MCF 10A (cell line): ENCODE measurements at regions not wholly inside any gene's neighbourhood (a gene's known extent, or its start where the extent isn't known, plus 50 kb on each side); places are given as distances from the start of the nearest gene placed in this dataset.

ENCODE experiments used
- BruUV-seq: library from RNA; stranded (reverse); fragments of 400-500 nt; replicated peaks from 2 replicates; lab custom pipeline; 2021; lab: Mats Ljungman, UMichigan
- CTCF ChIA-PET: fragments of 300-600 bp; sonication (Branson Sonifier 250); formaldehyde crosslinking; extraction: SDS; loops from one replicate; lab custom pipeline; 2021; ENCODE audit warnings: antibody characterized with exemption, inconsistent platforms; lab: Yijun Ruan, JAX
- POLR2A ChIA-PET: fragments of 300-600, 350-650 bp; sonication (Branson Sonifier 250); formaldehyde crosslinking; extraction: SDS; loops from one replicate; lab custom pipeline; 2020; ENCODE audit warnings: antibody characterized with exemption, inconsistent platforms; lab: Yijun Ruan, JAX
- DNase-seq: peaks from one replicate; pipeline ENCODE4 v3.0.0-alpha.2; 2018; ENCODE audit not compliant: unreplicated experiment
- H3K27ac Mint-ChIP-seq: one replicate; pipeline ENCODE4 v1.8.0; 2022; ENCODE audit warnings: mild to moderate bottlenecking, low read depth, mixed read lengths; ENCODE audit not compliant: unreplicated experiment
- H3K27me3 Mint-ChIP-seq: one replicate; pipeline ENCODE4 v1.8.0; 2022; ENCODE audit warnings: mixed read lengths; ENCODE audit not compliant: insufficient read depth, unreplicated experiment
- H3K36me3 Mint-ChIP-seq: one replicate; pipeline ENCODE4 v1.8.0; 2022; ENCODE audit warnings: mild to moderate bottlenecking, moderate library complexity, mixed read lengths; ENCODE audit not compliant: insufficient read depth, unreplicated experiment
- H3K4me1 Mint-ChIP-seq: one replicate; pipeline ENCODE4 v1.8.0; 2022; ENCODE audit warnings: mixed read lengths; ENCODE audit not compliant: insufficient read depth, unreplicated experiment
- H3K4me3 Mint-ChIP-seq: one replicate; pipeline ENCODE4 v1.8.0; 2022; ENCODE audit warnings: mild to moderate bottlenecking, moderate library complexity, mixed read lengths; ENCODE audit not compliant: unreplicated experiment
- H3K9me3 Mint-ChIP-seq: one replicate; pipeline ENCODE4 v1.8.0; 2022; ENCODE audit warnings: mixed read lengths; ENCODE audit not compliant: unreplicated experiment
- intact Hi-C: fragments of 100-400 bp; cut with micrococcal nuclease; formaldehyde crosslinking; loops from 2 replicates; pipeline ENCODE4 v1.14.1; 2022
- TF ChIP-seq, protein P1 (sequence below): fragments of 200-600 bp; IDR thresholded peaks from one replicate; pipeline ENCODE4 v1.8.0; 2022; ENCODE audit warnings: antibody characterized with exemption, mild to moderate bottlenecking; ENCODE audit not compliant: unreplicated experiment

DNA sequence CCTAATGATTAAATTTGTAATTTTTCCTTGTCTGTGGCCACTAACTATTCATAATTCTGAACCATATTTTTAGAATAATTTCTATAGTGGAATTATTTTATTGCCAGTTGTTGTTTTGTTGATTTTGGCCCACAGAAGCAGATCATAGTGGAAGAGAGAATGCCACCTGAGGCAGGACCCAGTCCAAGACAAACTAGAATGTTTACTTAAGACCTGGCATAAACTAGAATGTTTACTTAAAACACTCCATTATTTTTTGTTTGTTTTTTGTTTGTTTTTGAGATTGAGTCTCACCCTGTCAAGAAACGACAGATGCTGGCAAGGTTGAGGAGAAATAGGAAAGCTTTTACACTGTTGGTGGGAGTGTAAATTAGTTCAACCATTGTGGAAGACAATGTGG lies 310.2 kb downstream of the MRPL39 start:
- POLR2A ChIA-PET = no interaction called here
- intact Hi-C loops = no loop called here
- no TSS peak for BruUV-seq
- Mint-ChIP-seq H3K36me3 (no peaks in the 10 kb centered on the region), H3K27me3 (no peaks in the 10 kb centered on the region), H3K9me3 (no peaks in the 10 kb centered on the region), H3K4me3 (no peak overlapping the region), H3K27ac (no peak overlapping the region), H3K4me1 (peaks cover 27% of the 10 kb centered on the region)
- TF ChIP-seq, protein P1, sequence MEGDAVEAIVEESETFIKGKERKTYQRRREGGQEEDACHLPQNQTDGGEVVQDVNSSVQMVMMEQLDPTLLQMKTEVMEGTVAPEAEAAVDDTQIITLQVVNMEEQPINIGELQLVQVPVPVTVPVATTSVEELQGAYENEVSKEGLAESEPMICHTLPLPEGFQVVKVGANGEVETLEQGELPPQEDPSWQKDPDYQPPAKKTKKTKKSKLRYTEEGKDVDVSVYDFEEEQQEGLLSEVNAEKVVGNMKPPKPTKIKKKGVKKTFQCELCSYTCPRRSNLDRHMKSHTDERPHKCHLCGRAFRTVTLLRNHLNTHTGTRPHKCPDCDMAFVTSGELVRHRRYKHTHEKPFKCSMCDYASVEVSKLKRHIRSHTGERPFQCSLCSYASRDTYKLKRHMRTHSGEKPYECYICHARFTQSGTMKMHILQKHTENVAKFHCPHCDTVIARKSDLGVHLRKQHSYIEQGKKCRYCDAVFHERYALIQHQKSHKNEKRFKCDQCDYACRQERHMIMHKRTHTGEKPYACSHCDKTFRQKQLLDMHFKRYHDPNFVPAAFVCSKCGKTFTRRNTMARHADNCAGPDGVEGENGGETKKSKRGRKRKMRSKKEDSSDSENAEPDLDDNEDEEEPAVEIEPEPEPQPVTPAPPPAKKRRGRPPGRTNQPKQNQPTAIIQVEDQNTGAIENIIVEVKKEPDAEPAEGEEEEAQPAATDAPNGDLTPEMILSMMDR = no peak
- DNase-seq = no peak
- CTCF ChIA-PET = interaction anchor here (2.7 kb wide), 1 partner anchor 14 kb away, joined by 10 read pairs; no protein-coding TSS in a partner anchor

DNA sequence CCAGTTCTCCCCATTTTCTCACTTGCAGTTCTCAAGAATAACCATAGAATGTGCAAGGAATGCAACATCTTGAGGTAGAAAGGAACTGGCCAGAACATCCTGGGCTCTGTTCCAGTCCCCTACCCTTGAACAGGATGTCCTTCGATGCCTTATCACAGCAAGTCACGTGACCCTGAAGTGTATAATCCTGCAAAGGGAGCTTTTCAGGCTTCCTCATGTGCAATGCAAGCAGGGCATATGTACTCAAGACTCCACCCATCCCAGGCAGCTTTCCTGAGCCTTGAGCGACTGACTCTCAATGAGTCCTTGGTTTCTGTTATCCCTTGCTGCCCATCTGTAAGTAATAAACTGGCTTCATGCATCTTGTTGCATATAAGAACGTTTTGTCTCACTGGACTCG lies 311.0 kb downstream of the MRPL39 start:
- H3K4me1 Mint-ChIP-seq = peaks cover 27% of the 10 kb centered on the region
- ChIA-PET CTCF (no interaction called here), POLR2A (no interaction called here)
- no peaks in the 10 kb centered on the region for H3K27me3 Mint-ChIP-seq
- TF ChIP-seq, protein P1 = no peak
- no peak overlapping the region for H3K4me3 Mint-ChIP-seq
- intact Hi-C loops = no loop called here
- H3K36me3 Mint-ChIP-seq = no peaks in the 10 kb centered on the region
- H3K27ac Mint-ChIP-seq = no peak overlapping the region
- no peaks in the 10 kb centered on the region for H3K9me3 Mint-ChIP-seq
- DNase-seq = no peak
- BruUV-seq = no TSS peak

DNA sequence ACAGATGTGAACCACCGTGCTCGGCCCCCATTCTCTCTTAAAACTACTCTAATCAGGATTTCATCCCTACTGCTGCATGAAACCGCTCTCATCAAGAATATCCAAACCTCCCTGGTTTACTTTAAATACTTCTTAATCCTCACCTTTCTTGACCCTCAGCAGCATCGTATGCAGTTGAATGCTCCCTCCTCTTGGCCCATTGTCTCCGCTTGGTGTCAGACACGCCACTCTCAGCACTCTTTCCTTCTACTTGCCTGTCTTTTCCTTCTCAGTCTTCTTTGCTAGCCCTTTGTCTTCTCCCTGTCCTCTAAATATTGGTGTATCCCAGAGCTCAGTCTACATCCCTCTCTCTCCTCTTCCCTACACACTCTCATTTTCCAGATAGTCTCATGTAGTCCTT lies 314.9 kb downstream of the MRPL39 start:
- peaks cover 10% of the 10 kb centered on the region for H3K4me1 Mint-ChIP-seq
- intact Hi-C loops = no loop called here
- BruUV-seq = no TSS peak
- CTCF ChIA-PET = interaction anchor here (0.6 to 0.9 kb wide), 2 partner anchors 8 to 251 kb away, joined by 3 read pairs; no protein-coding TSS in a partner anchor
- TF ChIP-seq, protein P1 = no peak
- H3K27ac Mint-ChIP-seq = no peak overlapping the region
- no peak for DNase-seq
- H3K27me3 Mint-ChIP-seq = no peaks in the 10 kb centered on the region
- no peaks in the 10 kb centered on the region for H3K36me3 Mint-ChIP-seq
- H3K9me3 Mint-ChIP-seq = no peaks in the 10 kb centered on the region
- POLR2A ChIA-PET = no interaction called here
- no peak overlapping the region for H3K4me3 Mint-ChIP-seq

DNA sequence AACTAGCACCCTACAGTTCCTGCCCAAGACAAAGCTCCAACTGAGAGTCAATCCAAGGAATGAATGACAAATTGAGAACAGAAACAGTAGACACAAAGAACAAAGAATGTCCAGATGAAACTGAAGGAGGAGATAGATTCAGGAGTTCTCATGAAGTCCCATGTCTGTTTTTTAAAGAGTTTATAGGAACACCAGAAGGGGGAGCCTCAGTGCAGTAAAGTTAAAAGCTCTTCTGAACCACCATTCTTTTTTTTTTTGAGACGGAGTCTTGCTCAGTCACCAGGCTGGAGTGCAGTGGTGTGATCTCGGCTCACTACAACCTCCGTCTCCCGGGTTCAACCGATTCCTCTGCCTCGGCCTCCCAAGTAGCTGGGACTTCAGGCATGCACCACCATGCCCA lies 323.6 kb downstream of the MRPL39 start:
- DNase-seq = peak; percentile 54
- CTCF ChIA-PET = interaction anchor here (0.6 to 2.7 kb wide), 23 partner anchors 8 to 1150 kb away, joined by 3 to 10 read pairs (median 3); no protein-coding TSS in a partner anchor
- no TSS peak for BruUV-seq
- Mint-ChIP-seq H3K9me3 (no peaks in the 10 kb centered on the region), H3K36me3 (no peaks in the 10 kb centered on the region), H3K4me1 (peaks cover 6% of the 10 kb centered on the region), H3K27ac (no peak overlapping the region), H3K27me3 (no peaks in the 10 kb centered on the region), H3K4me3 (no peak overlapping the region)
- intact Hi-C loops = loop anchor here (2.0 kb wide), 1 partner anchor 103 kb away; no protein-coding TSS in a partner anchor
- POLR2A ChIA-PET = interaction anchor here (1.2 kb wide), 1 partner anchor 83 kb away, joined by 3 read pairs; no protein-coding TSS in a partner anchor
- TF ChIP-seq, protein P1 = peak; percentile 37
